Fibroblast of skin of scalp (primary cell): ENCODE measurements at regions not wholly inside any gene's neighbourhood (a gene's known extent, or its start where the extent isn't known, plus 50 kb on each side); places are given as distances from the start of the nearest gene placed in this dataset.
A peak's percentile ranks its signal among the peaks of the same experiment; 100 is the strongest.
"Not testable (repeated sequence)": the region's sequence is repeated elsewhere in the genome, so short reads cannot be mapped to it uniquely, and the experiment has no call there.

ENCODE experiments used
- DNase-seq: peaks from one replicate; pipeline ENCODE4 v3.0.0-alpha.2; 2013

- DNase-seq, result no peak
Measured at GRCh38 chr22:47898946-47899345, 1136.5 kb downstream of the TBC1D22A start.

GRCh38 chr22:47891609-47892008 lies 1129.2 kb downstream of the TBC1D22A start:
- DNase-seq, result no peak

- no peak for DNase-seq
Measured at GRCh38 chr22:47888817-47889216, 1126.4 kb downstream of the TBC1D22A start.

- no peak for DNase-seq
Measured at GRCh38 chr22:47884775-47885174, 1122.3 kb downstream of the TBC1D22A start.

GRCh38 chr22:47884200-47884599 lies 1121.8 kb downstream of the TBC1D22A start:
- DNase-seq, result no peak

- no peak for DNase-seq
Measured at GRCh38 chr22:47883757-47884156, 1121.3 kb downstream of the TBC1D22A start.

- no peak for DNase-seq
Measured at GRCh38 chr22:47879346-47879745, 1116.9 kb downstream of the TBC1D22A start.

- DNase-seq, result no peak
Measured at GRCh38 chr22:47878460-47878859, 1116.0 kb downstream of the TBC1D22A start.

- DNase-seq, result no peak
Measured at GRCh38 chr22:47872761-47873535, 1110.5 kb downstream of the TBC1D22A start.

GRCh38 chr22:47865626-47866025 lies 1103.2 kb downstream of the TBC1D22A start:
- no peak for DNase-seq

GRCh38 chr22:47862394-47862793 lies 1099.9 kb downstream of the TBC1D22A start:
- DNase-seq, result no peak

- DNase-seq, result not testable (repeated sequence)
Measured at GRCh38 chr22:47860907-47861306, 1098.5 kb downstream of the TBC1D22A start.

GRCh38 chr22:47859881-47860525 lies 1097.6 kb downstream of the TBC1D22A start:
- DNase-seq, result no peak

GRCh38 chr22:47858773-47859306 lies 1096.4 kb downstream of the TBC1D22A start:
- DNase-seq, result no peak

- no peak for DNase-seq
Measured at GRCh38 chr22:47854680-47855079, 1092.2 kb downstream of the TBC1D22A start.

- peak; percentile 60 for DNase-seq
Measured at GRCh38 chr22:47854251-47854650, 1091.8 kb downstream of the TBC1D22A start.

- DNase-seq, result peak; percentile 9
Measured at GRCh38 chr22:47853750-47854149, 1091.3 kb downstream of the TBC1D22A start.

- no peak for DNase-seq
Measured at GRCh38 chr22:47851586-47851985, 1089.1 kb downstream of the TBC1D22A start.

GRCh38 chr22:47850644-47851151 lies 1088.2 kb downstream of the TBC1D22A start:
- peak; percentile 23 for DNase-seq

GRCh38 chr22:47849576-47849975 lies 1087.1 kb downstream of the TBC1D22A start:
- no peak for DNase-seq

GRCh38 chr22:47848184-47848920 lies 1085.9 kb downstream of the TBC1D22A start:
- no peak for DNase-seq

GRCh38 chr22:47847131-47847890 lies 1084.9 kb downstream of the TBC1D22A start:
- no peak for DNase-seq
